ENCODE measurements at regions not wholly inside any gene's neighbourhood (a gene's known extent, or its start where the extent isn't known, plus 50 kb on each side); places are given as distances from the start of the nearest gene placed in this dataset.

GRCh38 chr1:5515501-5515900, 476.7 kb downstream of the NPHP4 start:
- DNase-seq = no peak

GRCh38 chr1:5514527-5515183, 477.6 kb downstream of the NPHP4 start:
- DNase-seq = peak; percentile 12

GRCh38 chr1:5513846-5514526, 478.2 kb downstream of the NPHP4 start:
- no peak for DNase-seq

GRCh38 chr1:5513179-5513578, 479.0 kb downstream of the NPHP4 start:
- DNase-seq = no peak

GRCh38 chr1:5511381-5512097, 480.7 kb downstream of the NPHP4 start:
- no peak for DNase-seq

- DNase-seq = peak; percentile 23
These were observed 482.4 kb downstream of the NPHP4 start for GRCh38 chr1:5509664-5510452.

- no peak for DNase-seq
These were observed 483.4 kb downstream of the NPHP4 start for GRCh38 chr1:5508669-5509330.

- no peak for DNase-seq
These were observed 484.9 kb downstream of the NPHP4 start for GRCh38 chr1:5507340-5507739.

- DNase-seq = no peak
These were observed 485.6 kb downstream of the NPHP4 start for GRCh38 chr1:5506634-5507033.

GRCh38 chr1:5505944-5506343, 486.3 kb downstream of the NPHP4 start:
- DNase-seq = no peak

- DNase-seq = no peak
These were observed 487.9 kb downstream of the NPHP4 start for GRCh38 chr1:5504364-5504740.

GRCh38 chr1:5503556-5504363, 488.5 kb downstream of the NPHP4 start:
- DNase-seq = no peak

- no peak for DNase-seq
These were observed 489.7 kb downstream of the NPHP4 start for GRCh38 chr1:5502311-5503194.

GRCh38 chr1:5501206-5501930, 490.9 kb downstream of the NPHP4 start:
- DNase-seq = no peak

- no peak for DNase-seq
These were observed 491.7 kb downstream of the NPHP4 start for GRCh38 chr1:5500541-5500940.

GRCh38 chr1:5497503-5497902, 494.7 kb downstream of the NPHP4 start:
- no peak for DNase-seq

- DNase-seq = no peak
These were observed 496.4 kb downstream of the NPHP4 start for GRCh38 chr1:5495596-5496410.

- DNase-seq = no peak
These were observed 497.7 kb downstream of the NPHP4 start for GRCh38 chr1:5494518-5494917.

- DNase-seq = no peak
These were observed 498.3 kb downstream of the NPHP4 start for GRCh38 chr1:5493851-5494311.
